GM12891 (cell line): ENCODE measurements at regions not wholly inside any gene's neighbourhood (a gene's known extent, or its start where the extent isn't known, plus 50 kb on each side); places are given as distances from the start of the nearest gene placed in this dataset.

ENCODE experiments used
- DNase-seq: peaks from one replicate; pipeline ENCODE4 v3.0.0; 2011; ENCODE audit warnings: low spot score; ENCODE audit not compliant: insufficient read length
- FAIRE-seq: peaks from 2 replicates; lab custom pipeline; 2011; peaks lifted over from hg19 to GRCh38; lab: Jason Lieb, UNC
- PAX5 ChIP-seq: IDR thresholded peaks from 2 replicates; pipeline ENCODE4 v1.6.1; 2011; ENCODE audit warnings: low read length, moderate library complexity, mild to moderate bottlenecking; ENCODE audit not compliant: insufficient read depth, severe bottlenecking
- POLR2A ChIP-seq: IDR thresholded peaks from 2 replicates; pipeline ENCODE4 v1.6.1; 2011; ENCODE audit warnings: low read depth, low read length, control low read depth
- POLR2AphosphoS5 ChIP-seq: IDR thresholded peaks from 2 replicates; pipeline ENCODE4 v1.6.1; 2011; ENCODE audit warnings: low read depth, low read length, control low read depth
- POU2F2 ChIP-seq: IDR thresholded peaks from 2 replicates; pipeline ENCODE4 v1.6.1; 2011; ENCODE audit warnings: low read depth, mild to moderate bottlenecking, control low read depth, low read length, moderate library complexity
- SPI1 ChIP-seq: IDR thresholded peaks from 2 replicates; pipeline ENCODE4 v1.6.1; 2011; ENCODE audit warnings: low read depth, low read length, control low read depth
- TAF1 ChIP-seq: IDR thresholded peaks from 2 replicates; pipeline ENCODE4 v1.6.1; 2011; ENCODE audit warnings: low read depth, low read length, control low read depth

DNA sequence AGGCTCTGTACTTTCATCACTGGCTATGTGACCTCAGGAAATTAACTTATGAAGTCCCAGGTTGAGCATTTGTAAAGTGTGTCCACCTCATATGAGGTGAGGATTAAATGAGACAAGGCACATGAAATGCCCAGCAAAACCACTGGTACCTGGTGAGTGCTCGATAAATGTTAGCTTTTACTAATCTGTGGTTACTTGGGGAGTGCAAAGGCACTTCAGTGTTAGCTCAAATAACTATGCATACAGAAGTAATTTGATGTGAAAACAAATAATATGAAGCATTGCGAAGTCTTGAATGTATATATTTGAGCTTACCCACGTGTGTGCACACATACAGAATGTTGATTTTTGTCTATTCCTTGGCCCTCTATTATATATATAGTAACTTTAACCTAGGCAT is 186.3 kb upstream of the TLL1 start:
- TF ChIP-seq POU2F2: no peak
- FAIRE-seq (no peak), DNase-seq (no peak)

GRCh38 chr4:165689159-165689558 is 183.9 kb upstream of the TLL1 start:
- no peak for DNase-seq
- FAIRE-seq: no peak
- TF ChIP-seq POLR2A (no peak), POLR2AphosphoS5 (no peak), TAF1 (no peak), POU2F2 (no peak), SPI1 (no peak)

- no peak for DNase-seq
- TF ChIP-seq POLR2AphosphoS5: no peak
- TF ChIP-seq SPI1: no peak
- no peak for TF ChIP-seq POU2F2
- TF ChIP-seq TAF1: no peak
- no peak for TF ChIP-seq POLR2A
- no peak for TF ChIP-seq PAX5
- FAIRE-seq: no peak
These were observed 181.0 kb upstream of the TLL1 start for GRCh38 chr4:165692082-165692481.

DNA sequence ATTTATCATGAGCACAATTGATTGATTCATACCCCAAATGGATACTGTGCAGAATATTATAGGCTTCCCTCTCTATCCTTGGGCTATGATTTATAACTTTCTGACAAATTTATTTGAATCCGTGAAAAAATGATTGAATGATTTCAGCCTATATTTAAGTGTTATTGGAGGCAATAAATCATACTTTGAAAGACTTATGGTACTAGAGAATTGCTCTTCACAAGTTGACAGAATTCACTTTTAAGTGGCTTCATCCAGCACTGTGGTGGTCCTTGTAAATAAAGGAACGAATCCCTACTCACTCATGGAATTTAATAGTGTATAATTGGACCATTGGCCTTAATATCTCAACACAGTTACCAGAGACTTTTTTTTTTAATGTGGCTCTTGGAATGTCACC is 174.8 kb upstream of the TLL1 start:
- TF ChIP-seq PAX5 (no peak), POU2F2 (no peak), POLR2AphosphoS5 (no peak), TAF1 (no peak), SPI1 (no peak), POLR2A (no peak)
- FAIRE-seq: no peak
- no peak for DNase-seq

- FAIRE-seq: no peak
- TF ChIP-seq POU2F2 (no peak), PAX5 (no peak)
- no peak for DNase-seq
These were observed 174.0 kb upstream of the TLL1 start for GRCh38 chr4:165699055-165699454.

GRCh38 chr4:165700855-165701254 is 172.2 kb upstream of the TLL1 start:
- TF ChIP-seq PAX5 (no peak), TAF1 (no peak), SPI1 (no peak), POU2F2 (no peak), POLR2A (no peak), POLR2AphosphoS5 (no peak)
- no peak for FAIRE-seq
- no peak for DNase-seq

GRCh38 chr4:165707128-165707527 is 165.9 kb upstream of the TLL1 start:
- no peak for TF ChIP-seq POU2F2
- no peak for TF ChIP-seq TAF1
- TF ChIP-seq POLR2A: no peak
- no peak for TF ChIP-seq POLR2AphosphoS5
- TF ChIP-seq SPI1: no peak
- TF ChIP-seq PAX5: no peak
- FAIRE-seq: no peak
- DNase-seq: no peak

GRCh38 chr4:165709516-165709915 is 163.5 kb upstream of the TLL1 start:
- DNase-seq (no peak), FAIRE-seq (no peak)
- TF ChIP-seq SPI1: no peak
- TF ChIP-seq POLR2AphosphoS5: no peak
- TF ChIP-seq PAX5: no peak
- no peak for TF ChIP-seq POLR2A
- no peak for TF ChIP-seq TAF1
- TF ChIP-seq POU2F2: no peak

GRCh38 chr4:165709973-165710526 is 163.0 kb upstream of the TLL1 start:
- FAIRE-seq: no peak
- no peak for DNase-seq
- no peak for TF ChIP-seq POLR2AphosphoS5
- no peak for TF ChIP-seq TAF1
- no peak for TF ChIP-seq PAX5
- no peak for TF ChIP-seq POLR2A
- no peak for TF ChIP-seq POU2F2
- TF ChIP-seq SPI1: no peak

DNA sequence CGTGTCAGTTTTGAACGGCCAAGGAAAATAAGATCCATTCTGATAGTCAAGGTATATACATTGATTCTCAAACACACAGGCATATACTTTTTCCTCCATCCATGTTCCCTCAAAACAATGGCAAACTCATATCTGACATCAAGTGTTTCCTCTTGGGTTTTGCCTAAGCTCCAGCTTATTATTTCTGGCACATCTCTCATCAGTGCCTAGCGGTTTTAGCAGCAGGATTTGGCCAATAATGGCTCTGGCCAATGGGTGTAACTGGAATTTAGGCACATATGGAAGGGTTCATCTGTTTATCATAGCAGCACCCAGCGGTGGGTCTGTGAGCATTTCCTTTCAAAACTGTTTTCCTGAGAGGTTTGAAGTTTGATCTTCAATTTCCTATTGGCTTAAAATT is 161.6 kb upstream of the TLL1 start:
- TF ChIP-seq PAX5 (no peak), POU2F2 (no peak), POLR2AphosphoS5 (no peak), SPI1 (no peak), POLR2A (no peak), TAF1 (no peak)
- no peak for FAIRE-seq
- DNase-seq: no peak

- DNase-seq (no peak), FAIRE-seq (no peak)
- TF ChIP-seq PAX5 (no peak), POU2F2 (no peak), POLR2AphosphoS5 (no peak), TAF1 (no peak), POLR2A (no peak), SPI1 (no peak)
These were observed 161.1 kb upstream of the TLL1 start for GRCh38 chr4:165711912-165712311.
